ENCODE measurements at regions not wholly inside any gene's neighbourhood (a gene's known extent, or its start where the extent isn't known, plus 50 kb on each side); places are given as distances from the start of the nearest gene placed in this dataset.
"Not testable (repeated sequence)": the region's sequence is repeated elsewhere in the genome, so short reads cannot be mapped to it uniquely, and the experiment has no call there.

GRCh38 chr21:35559128-35559828, 501.0 kb downstream of the SETD4 start:
- no peak for DNase-seq

GRCh38 chr21:35556536-35556935, 503.8 kb downstream of the SETD4 start:
- DNase-seq = no peak

GRCh38 chr21:35552483-35552882, 503.4 kb upstream of the RUNX1 start:
- not testable (repeated sequence) for DNase-seq

GRCh38 chr21:35548904-35549615, 500.0 kb upstream of the RUNX1 start:
- DNase-seq = no peak

GRCh38 chr21:35547946-35548774, 499.1 kb upstream of the RUNX1 start:
- no peak for DNase-seq

GRCh38 chr21:35543746-35544145, 494.6 kb upstream of the RUNX1 start:
- no peak for DNase-seq

- DNase-seq = peak; percentile 68 to 77
Observed at GRCh38 chr21:35540950-35541638, 492.0 kb upstream of the RUNX1 start.

GRCh38 chr21:35538386-35538785, 489.3 kb upstream of the RUNX1 start:
- DNase-seq = no peak

- no peak for DNase-seq
Observed at GRCh38 chr21:35537604-35538003, 488.5 kb upstream of the RUNX1 start.

- DNase-seq = no peak
Observed at GRCh38 chr21:35533893-35534292, 484.8 kb upstream of the RUNX1 start.

GRCh38 chr21:35530766-35531165, 481.7 kb upstream of the RUNX1 start:
- DNase-seq = no peak

- no peak for DNase-seq
Observed at GRCh38 chr21:35529171-35529863, 480.2 kb upstream of the RUNX1 start.

- no peak for DNase-seq
Observed at GRCh38 chr21:35528116-35529042, 479.3 kb upstream of the RUNX1 start.

GRCh38 chr21:35527358-35527757, 478.3 kb upstream of the RUNX1 start:
- no peak for DNase-seq

- no peak for DNase-seq
Observed at GRCh38 chr21:35525443-35525842, 476.3 kb upstream of the RUNX1 start.

GRCh38 chr21:35521852-35522505, 472.9 kb upstream of the RUNX1 start:
- no peak for DNase-seq

- DNase-seq = no peak
Observed at GRCh38 chr21:35521293-35521692, 472.2 kb upstream of the RUNX1 start.

GRCh38 chr21:35520856-35521255, 471.8 kb upstream of the RUNX1 start:
- DNase-seq = no peak

- no peak for DNase-seq
Observed at GRCh38 chr21:35520302-35520701, 471.2 kb upstream of the RUNX1 start.

- DNase-seq = no peak
Observed at GRCh38 chr21:35517865-35518264, 468.8 kb upstream of the RUNX1 start.

GRCh38 chr21:35516292-35516691, 467.2 kb upstream of the RUNX1 start:
- DNase-seq = not testable (repeated sequence)
